ENCODE measurements at regions not wholly inside any gene's neighbourhood (a gene's known extent, or its start where the extent isn't known, plus 50 kb on each side); places are given as distances from the start of the nearest gene placed in this dataset.

GRCh38 chr10:10359263-10359662 is 658.4 kb upstream of the CELF2 start:
- DNase-seq (ENCODE audit: low read depth): no peak

GRCh38 chr10:10361301-10361885 is 656.3 kb upstream of the CELF2 start:
- DNase-seq (ENCODE audit: low read depth): no peak

- DNase-seq (ENCODE audit: low read depth): no peak
Observed at GRCh38 chr10:10362800-10363199, 654.9 kb upstream of the CELF2 start.

- DNase-seq (ENCODE audit: low read depth): no peak
Observed at GRCh38 chr10:10363217-10363616, 654.5 kb upstream of the CELF2 start.

GRCh38 chr10:10364902-10365301 is 652.8 kb upstream of the CELF2 start:
- DNase-seq (ENCODE audit: low read depth): no peak

- no peak for DNase-seq (ENCODE audit: low read depth)
Observed at GRCh38 chr10:10365676-10366075, 652.0 kb upstream of the CELF2 start.

GRCh38 chr10:10366836-10367235 is 650.8 kb upstream of the CELF2 start:
- DNase-seq (ENCODE audit: low read depth): no peak

- no peak for DNase-seq (ENCODE audit: low read depth)
Observed at GRCh38 chr10:10367264-10367663, 650.4 kb upstream of the CELF2 start.

- DNase-seq (ENCODE audit: low read depth): no peak
Observed at GRCh38 chr10:10368951-10369576, 648.6 kb upstream of the CELF2 start.

GRCh38 chr10:10385831-10386230 is 631.8 kb upstream of the CELF2 start:
- no peak for DNase-seq (ENCODE audit: low read depth)

- no peak for DNase-seq (ENCODE audit: low read depth)
Observed at GRCh38 chr10:10389182-10389581, 628.5 kb upstream of the CELF2 start.

- no peak for DNase-seq (ENCODE audit: low read depth)
Observed at GRCh38 chr10:10392511-10392910, 625.2 kb upstream of the CELF2 start.

- DNase-seq (ENCODE audit: low read depth): no peak
Observed at GRCh38 chr10:10394933-10395658, 622.6 kb upstream of the CELF2 start.

GRCh38 chr10:10396601-10397000 is 621.1 kb upstream of the CELF2 start:
- no peak for DNase-seq (ENCODE audit: low read depth)

GRCh38 chr10:10397906-10398305 is 619.8 kb upstream of the CELF2 start:
- DNase-seq (ENCODE audit: low read depth): no peak

GRCh38 chr10:10403762-10404161 is 613.9 kb upstream of the CELF2 start:
- DNase-seq (ENCODE audit: low read depth): no peak

- DNase-seq (ENCODE audit: low read depth): no peak
Observed at GRCh38 chr10:10417671-10418070, 600.0 kb upstream of the CELF2 start.

- no peak for DNase-seq (ENCODE audit: low read depth)
Observed at GRCh38 chr10:10418387-10418786, 599.3 kb upstream of the CELF2 start.

GRCh38 chr10:10421071-10421470 is 596.6 kb upstream of the CELF2 start:
- DNase-seq (ENCODE audit: low read depth): no peak

GRCh38 chr10:10431422-10432066 is 586.1 kb upstream of the CELF2 start:
- DNase-seq (ENCODE audit: low read depth): no peak

GRCh38 chr10:10432296-10433035 is 585.2 kb upstream of the CELF2 start:
- no peak for DNase-seq (ENCODE audit: low read depth)

GRCh38 chr10:10434312-10434711 is 583.4 kb upstream of the CELF2 start:
- no peak for DNase-seq (ENCODE audit: low read depth)

All from Daoy (cell line).